ENCODE measurements at regions not wholly inside any gene's neighbourhood (a gene's known extent, or its start where the extent isn't known, plus 50 kb on each side); places are given as distances from the start of the nearest gene placed in this dataset.

DNA sequence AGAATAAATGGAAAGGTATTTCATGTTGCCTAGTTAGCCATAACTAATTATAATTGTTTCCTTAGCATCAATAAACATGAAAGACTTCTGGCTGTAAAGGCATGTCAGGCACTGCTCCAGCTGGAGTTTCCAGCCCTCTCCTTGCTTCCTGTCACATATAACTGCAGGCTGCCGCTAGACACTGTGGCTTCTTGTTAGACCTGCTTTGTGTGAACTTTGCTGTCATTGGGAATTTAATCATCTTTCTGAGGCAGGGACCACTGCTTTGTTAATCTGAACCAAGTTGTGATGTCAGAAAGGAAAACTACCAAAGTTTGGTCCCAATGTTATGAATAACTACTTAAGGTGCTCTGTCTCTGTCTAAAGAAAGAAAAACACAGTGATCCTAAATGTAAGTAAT is 90.3 kb upstream of the DUSP10 start:
- DNase-seq (ENCODE audit: low spot score): no peak

DNA sequence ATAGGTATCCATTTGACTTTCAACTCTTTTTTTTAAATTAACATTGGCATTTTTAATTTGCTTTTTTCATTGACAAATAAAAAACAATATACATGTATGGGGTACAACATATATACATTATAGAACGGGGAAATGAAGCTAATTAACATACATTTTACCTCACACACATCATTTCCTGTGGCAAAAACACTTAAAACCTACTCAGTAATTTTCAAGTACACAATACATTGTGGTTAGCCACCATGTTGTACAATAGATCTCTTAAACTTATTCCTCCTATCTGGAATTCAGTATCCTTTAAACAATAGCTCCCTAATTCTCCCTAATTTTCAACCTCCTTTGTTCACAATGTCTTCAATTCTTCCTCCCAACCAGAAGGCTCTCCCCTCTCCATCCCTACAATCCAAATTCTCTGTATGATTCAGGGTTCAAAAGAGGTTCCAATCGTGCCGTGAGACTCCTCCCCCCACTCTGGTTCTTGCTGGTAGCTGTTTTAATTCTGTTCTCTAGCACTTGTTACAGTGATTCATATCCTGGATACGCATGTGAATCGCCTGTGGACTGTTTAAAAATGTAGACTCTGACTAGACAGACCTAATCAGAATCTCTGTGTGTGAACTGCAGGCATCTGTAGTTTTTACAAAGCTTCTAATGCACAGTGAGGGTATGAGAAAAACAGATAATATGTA is 87.6 kb upstream of the DUSP10 start:
- DNase-seq (ENCODE audit: low spot score): no peak

DNA sequence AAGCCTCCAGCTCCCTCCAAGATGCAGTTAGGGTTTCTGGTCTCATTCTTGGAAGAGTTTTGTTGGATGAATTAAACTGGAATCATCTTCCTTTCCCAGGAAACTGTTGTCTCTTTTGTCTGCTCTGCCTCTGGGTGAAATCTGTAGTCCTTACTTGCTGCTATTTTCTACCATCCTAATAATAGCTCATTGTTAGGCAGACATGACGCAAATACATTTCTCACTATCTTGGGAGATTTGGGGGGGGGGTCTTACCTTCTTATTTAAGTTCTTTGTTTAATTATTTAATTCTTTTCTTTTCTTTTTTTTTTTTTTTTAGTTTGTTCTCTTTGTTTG is 85.4 kb upstream of the DUSP10 start:
- DNase-seq (ENCODE audit: low spot score): no peak

DNA sequence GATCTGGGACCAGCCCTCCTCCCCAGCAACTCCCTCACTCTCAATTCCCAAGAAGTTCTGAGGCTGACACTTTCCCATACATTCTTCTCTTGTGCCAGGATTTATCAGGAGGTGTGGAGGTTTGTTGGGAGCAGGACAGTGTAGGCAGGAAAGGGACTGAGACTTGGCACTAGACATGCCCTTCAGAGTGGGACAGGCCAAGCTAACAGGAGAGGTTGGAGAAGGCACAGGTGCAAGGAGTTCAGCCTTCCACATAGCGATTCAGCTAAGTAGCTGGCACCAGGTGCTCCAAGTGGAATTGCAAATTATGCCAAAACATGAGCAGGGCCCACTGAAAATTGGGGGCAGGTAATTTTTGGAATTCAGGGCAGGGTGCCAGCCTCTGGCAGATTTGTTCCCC is 83.0 kb upstream of the DUSP10 start:
- DNase-seq (ENCODE audit: low spot score): no peak

DNA sequence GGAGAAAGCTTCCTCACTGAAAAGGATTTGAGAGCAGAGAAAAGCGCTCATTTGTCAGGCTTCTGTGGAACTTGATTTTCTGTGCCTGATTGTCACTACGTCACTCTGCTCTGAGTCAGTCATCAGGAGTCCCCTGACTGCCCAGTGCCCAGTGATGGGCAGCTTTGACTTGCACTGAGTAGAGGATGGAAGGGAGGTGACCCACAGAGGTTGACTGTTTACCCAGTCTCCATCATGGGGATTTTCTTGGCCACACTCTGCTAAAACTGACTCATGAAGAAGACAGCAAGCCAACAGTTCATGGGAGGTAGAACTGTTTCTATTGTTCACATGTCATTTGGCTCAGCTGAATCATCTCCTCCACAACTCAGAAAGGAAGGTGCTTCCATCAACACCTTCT is 82.1 kb upstream of the DUSP10 start:
- no peak for DNase-seq (ENCODE audit: low spot score)

DNA sequence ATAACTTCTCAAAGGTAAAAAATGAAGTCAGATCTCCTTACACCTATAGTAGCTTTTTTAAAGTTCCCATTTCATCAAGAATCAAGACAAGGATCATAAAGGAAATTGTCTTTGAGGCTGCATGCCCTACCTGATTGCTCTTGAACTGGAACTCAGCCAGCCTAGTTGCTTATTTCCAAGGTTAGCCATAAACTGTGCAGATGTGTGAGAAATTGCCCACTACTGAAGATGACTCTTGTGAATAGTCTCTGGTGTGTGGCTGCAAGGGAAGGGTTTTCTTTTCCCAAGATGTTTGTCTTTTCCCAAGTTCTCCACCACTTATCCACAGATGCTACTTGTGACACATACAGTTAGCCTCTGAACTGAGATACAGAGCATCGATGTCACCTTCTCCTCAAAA is 81.7 kb upstream of the DUSP10 start:
- DNase-seq (ENCODE audit: low spot score): no peak

DNA sequence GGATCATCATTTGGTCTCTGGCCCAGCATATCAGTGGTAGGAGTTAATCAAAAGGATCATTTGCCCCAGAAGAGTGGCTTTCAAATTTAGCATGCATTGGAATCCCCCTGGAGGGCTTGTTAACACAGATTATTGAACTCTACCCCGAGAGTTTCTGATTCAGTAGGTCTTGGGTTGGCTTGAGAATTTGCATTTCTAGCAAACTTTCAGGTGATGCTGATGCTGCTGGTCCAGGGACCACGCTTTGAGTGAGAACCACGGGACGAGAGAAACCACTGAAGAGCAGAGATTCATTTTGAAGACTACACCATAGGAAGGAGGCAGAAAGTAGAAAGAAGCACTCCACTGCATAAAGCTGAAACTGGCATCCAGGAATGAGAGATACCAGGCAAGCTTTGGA is 81.3 kb upstream of the DUSP10 start:
- DNase-seq (ENCODE audit: low spot score): no peak

DNA sequence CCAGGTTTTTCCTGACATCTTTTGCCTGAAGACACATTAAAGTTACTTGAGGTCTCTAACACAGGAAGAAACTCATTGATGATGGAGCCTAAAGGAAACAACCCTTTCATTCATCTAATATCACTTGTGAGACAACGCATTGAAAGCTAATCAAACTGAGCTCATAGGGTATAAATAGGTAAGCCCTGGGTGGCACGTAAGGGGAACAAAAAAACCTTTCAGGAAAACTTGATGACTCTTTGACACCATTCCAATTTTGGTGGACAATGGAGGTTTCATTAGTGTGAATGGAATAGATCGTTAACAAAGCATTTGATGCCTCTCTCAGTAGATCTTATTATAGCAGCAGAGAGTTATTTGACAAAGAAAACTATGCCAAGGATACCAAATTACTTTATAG is 80.7 kb upstream of the DUSP10 start:
- DNase-seq (ENCODE audit: low spot score): no peak

DNA sequence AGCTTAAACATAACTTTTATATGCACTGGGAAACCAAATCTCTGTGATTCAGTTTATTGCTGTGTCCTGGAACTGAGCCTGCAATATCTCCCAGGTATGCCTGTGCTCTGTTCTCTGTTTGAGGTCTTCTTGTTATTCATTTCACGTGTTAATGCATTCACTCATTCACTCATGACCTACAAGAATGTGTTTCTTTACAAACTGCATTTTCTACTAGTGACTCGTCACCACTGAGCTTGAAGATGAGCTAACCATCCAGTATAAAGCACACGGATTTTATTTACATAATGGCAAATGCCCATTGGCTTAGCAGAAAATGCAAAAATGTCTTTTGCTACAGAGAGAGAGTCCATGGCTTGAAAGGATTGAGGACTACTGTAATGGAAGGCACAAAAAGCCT is 75.0 kb upstream of the DUSP10 start:
- no peak for DNase-seq (ENCODE audit: low spot score)

DNA sequence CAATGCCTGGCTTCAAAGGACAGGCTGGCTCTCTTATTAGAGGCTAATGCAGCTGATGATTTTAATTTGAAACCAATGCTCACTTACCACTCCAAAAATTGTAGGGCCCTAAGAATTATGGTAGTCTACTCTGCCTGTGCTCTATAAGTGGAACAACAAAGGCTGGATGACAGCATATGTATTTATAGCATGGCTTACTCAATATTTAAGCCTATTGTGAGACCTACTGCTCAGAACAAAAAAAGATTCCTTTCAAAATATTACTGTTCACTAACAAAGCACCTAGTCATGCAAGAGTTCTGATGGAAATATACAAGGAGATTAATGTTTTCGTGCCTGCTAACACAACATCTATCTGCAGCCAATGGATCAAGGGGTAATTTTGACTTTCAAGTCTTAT is 73.8 kb upstream of the DUSP10 start:
- DNase-seq (ENCODE audit: low spot score): no peak

DNA sequence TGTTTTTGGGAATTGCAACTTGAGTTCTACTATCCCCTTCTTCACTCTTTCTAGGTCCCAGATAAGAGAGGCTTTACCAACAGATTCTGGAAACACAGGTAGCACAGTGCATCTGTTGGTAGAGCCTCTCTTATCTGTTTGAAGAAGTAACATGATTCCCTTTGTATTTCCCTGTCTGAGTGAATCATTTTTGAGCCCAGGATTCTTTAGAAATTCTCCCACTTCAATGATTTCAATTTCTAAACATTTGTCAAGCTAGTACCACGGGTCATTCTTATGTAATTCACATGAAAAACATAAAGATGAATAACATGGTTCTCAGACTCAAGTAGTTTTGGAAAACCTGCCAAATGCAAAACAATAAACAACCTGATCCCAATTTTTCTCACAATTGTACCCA is 72.0 kb upstream of the DUSP10 start:
- DNase-seq (ENCODE audit: low spot score): no peak

DNA sequence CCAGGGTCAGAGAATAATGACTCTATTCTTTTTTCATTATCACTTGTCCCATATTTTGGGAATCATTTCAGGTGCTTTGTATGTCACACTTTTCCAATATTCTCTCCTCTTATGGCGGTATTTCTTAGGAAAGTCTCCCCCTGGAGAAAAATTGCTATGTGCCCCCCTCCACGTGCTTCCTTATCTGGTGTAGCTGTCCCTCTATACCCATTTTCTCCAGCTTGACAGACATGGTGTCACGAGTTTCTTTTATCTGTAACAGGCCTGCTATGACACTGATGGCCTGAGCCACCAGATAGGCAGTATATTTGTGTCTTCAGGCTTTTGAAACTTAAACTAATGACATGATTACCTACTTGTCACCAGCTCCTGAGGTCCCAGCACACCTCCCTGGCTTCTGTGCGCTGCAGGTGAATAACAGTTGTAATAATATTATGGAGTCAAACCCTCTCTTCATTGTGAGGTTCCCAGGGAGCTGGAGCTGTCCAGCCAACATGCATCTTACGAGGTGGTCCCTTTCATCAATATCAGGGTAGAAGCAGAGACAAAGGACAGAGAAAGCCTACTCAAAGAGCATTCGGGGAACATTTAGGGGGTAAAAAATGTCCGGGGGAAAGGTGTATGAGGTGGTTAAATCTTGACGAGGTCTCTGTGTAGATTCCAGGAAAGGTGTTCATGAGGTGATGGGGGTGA is 71.2 kb upstream of the DUSP10 start:
- DNase-seq (ENCODE audit: low spot score): no peak

DNA sequence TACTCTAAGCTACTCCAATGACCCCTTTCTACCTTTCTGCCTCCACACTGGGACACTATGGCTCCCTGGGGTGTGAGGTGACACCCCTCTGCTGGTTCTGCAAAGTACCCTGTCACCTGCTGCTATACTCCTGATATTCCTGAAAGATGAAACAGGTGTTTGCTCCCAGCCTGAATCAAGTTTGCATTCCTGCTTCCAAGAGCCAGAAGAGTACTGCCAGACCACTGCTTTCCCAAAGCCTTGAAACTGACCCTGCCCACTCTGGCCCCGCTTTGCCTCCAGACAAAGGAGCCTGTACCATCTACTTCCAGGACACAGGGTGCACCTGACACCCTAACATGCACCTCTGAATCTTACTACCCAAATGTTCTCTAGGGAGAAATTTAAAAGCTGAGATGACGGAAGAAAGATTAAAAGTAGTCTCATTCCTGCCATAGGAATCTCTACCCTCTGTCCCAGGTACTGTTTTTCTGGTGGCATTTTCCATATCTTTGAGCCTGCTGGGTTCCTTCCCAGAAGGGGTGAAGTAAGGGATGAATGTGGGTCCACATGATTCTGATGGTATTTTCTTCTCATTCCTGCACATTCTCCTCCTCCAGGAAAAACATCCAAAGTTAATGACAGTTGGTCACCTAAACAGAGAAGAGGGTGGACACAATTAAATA is 70.3 kb upstream of the DUSP10 start:
- no peak for DNase-seq (ENCODE audit: low spot score)

DNA sequence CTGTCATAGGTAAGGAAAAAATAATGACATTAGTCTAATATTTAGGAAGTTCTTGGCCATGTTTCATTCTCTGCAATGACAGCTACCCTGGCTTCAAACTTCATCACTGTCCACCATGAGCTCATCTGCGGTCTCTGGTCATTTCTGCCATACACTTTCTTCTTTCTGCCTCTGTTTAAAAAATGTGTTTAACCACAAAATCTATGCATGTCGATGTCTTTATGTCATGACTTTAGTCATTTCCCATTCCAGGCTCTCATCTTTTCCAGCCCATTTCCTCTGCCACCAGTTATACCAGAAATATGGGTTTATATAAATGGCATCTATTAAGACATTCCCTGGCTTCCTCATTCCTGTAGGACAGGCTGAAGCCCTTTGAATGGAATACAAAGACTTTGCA is 68.5 kb upstream of the DUSP10 start:
- no peak for DNase-seq (ENCODE audit: low spot score)

DNA sequence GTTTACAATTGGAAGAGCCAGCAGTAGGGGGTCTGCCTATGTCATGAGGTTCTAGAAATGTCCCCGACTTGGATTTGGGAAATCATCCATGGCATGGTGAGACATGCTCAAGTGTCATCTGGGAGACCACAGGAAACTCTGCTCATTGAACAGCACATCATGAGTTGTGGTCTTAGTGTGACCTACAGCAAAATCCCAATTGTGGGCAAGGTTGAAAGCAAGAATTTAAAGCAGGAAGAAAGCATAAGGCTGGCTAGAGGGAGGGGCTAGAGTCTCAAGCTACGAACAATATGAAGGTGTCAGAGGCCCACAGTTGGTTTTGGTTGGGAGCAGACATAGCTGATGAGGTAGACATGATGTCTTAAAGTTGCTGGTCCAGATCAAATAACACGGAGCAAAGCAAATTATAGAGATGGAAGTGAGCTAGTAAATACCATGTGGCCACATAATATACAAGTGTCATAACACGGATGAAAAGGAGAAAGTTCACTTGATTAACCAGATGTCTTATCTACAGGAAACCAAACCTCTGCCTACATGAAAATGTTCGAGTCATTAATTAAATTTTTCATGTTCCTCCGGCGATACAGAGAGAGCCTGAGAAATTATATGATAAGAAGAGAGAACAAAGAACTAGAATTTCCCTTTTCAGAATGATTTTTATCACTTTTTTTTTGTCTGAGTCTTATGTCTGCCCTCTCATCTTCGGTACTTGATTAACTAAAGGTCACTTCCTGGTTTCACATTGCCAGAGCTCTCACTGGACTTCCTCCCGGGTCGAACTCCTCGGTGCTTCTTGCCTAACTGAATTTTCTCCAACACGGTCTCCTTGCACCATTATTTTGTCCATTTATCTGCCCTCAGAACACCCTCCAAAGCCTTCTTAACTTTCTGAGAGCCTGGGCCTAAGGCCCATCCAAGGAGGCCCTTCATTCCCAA is 67.5 kb upstream of the DUSP10 start:
- DNase-seq (ENCODE audit: low spot score): no peak

DNA sequence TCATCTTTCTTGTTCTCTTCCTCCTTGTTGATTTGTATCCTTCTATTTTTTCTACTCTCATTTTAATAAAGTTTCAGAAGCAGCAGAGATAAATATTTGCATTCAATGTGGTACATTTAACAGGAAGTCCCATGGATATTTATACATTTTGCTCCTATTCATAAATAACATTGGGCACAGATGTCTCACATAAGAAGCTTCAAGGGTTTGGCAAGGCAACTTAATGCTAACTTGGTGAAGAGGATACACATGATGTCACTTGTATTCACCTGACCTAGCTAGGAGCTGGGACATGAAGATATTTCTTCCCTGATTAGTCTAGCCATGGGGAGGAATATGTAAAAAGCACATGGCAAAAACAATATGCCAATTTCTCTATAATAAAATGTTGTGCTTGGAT is 65.1 kb upstream of the DUSP10 start:
- no peak for DNase-seq (ENCODE audit: low spot score)

DNA sequence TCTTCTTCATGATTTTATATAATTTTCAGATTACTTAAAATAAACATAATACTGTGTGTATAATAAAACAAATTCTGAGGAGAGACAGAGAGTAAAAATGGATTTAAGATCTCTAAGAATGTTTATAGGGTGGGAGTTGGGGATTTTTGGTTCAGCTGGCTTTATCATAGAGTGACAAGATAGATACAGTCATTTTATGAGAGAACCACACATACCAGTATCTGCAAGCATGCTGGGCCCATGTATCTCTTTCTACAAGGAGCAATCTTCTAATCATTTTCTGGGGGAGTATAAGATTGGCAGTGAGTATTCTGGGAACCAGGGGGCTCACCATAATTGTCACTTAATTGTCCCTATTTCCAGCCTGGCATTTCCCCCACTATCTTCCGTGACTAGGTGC is 64.3 kb upstream of the DUSP10 start:
- no peak for DNase-seq (ENCODE audit: low spot score)

DNA sequence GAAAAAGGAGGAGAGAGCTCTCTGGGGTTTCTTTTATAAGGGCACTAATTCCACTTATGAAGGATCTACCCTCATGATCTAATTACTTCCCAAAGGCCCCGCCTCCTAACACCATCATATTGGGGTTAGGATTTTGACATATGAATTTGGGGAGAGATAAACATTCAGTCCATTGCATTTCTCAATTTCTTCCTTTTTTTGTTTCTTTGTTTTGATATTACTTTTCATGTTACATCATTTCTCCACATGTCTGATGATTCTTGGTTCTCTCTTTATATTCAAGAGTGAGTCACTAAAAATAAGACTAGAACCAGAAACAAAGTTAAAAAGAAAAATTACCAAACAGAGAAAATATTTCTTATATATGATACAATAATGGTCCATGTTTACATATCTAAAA is 63.2 kb upstream of the DUSP10 start:
- DNase-seq (ENCODE audit: low spot score): no peak

DNA sequence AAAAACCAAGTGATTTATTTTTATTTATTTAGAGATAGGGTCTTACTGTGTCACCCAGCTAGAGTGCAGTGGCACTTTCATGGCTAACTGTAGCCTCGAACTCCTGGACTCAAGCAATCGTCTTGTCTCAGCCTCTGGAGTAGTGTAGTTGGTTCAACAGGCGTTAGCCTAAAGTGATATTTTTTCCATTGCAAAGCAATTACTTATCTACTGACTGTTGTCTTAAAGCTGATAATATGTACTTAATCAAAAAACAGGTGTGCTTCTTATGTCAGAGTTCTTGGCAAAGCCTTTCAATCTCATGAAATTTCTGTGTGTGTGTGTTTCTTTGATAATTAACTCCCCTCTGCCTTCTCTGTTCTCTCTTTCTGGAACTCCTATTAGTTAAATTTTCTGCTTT is 62.4 kb upstream of the DUSP10 start:
- DNase-seq (ENCODE audit: low spot score): no peak

DNA sequence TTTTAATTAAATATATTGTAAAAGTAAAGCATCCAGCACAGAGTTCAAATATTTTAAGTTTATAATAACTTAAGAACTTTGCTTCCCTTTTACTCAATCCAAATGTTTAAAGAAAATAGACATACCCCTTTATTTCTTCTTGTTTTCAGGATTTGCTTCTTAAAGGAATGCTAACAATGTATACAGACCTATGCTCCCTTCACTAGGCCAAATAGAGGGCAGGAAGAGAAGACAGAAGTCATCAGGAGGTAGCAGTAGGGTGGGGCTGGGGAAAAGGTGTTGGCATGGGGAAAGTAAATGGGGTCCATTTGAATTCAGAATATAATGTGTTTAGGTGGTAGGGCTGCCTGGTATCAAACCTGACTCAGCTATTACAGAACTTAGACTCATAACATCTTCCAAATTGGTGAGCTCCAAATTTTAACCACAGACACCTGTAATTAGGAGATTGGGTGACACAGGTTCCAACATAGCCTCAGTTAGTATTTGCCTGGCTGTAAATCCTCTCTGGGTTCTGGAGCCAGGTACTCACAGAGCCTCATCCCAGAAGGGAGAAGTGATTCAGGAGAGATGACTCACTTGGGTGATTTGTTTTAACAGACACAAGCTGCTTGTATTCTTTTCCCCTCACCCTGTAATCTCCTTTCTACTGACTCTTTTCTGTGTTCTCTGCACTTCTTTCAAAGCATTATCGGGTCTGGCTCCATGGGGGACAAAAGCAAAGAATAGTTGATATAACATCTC is 60.1 kb upstream of the DUSP10 start:
- DNase-seq (ENCODE audit: low spot score): no peak

DNA sequence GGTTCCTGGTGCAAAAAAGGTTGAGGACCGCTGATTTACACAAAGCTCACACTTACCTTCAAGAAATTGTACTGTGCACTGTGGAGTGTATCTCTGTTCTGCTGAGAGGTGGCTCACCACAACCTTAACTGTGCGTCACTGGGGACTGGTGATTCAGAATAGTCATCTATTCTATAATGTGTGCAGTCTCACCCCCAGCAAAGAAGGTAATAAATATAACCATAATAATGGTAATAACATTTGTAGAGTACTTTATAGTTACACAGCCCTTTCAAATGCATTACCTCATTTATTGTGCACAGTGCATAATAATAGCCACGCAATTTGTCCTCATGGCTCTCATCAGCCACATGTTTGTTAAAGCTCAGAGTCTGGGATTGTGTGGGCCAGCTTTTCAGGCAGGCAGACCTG is 59.4 kb upstream of the DUSP10 start:
- no peak for DNase-seq (ENCODE audit: low spot score)
